ENCODE measurements at regions not wholly inside any gene's neighbourhood (a gene's known extent, or its start where the extent isn't known, plus 50 kb on each side); places are given as distances from the start of the nearest gene placed in this dataset.
A peak's percentile ranks its signal among the peaks of the same experiment; 100 is the strongest.

DNA sequence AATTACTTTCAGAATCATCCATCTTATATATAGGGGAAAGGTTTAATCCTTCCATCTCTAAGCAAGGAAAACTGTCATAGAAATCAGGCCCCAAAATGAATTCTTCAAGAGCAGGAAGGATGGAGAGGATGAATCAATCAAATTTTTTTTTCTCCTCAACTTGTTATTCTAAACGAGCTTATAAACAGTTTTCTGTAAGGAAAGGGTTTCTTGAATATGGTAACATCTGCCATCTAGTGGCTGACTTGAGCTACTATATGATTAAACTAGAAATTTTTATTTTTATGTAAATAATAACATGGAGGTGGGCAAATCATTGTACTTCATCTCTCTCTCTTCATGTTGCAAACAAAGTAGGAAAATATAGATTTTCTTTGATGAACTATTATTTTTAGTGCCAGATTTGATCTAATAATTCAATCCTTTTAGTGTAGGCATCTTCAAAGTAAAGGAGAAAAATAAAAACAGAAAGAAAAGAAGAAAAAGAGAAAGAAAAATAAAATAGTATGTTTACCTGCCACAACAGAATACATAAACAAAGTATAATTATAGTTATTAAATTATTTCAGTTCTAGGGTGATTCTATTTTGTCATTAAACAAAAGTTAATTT is 146.6 kb downstream of the SERPINI1 start:
- H3K27ac Mint-ChIP-seq (ENCODE audit: unreplicated experiment): no peak overlapping the region
- no peaks in the 10 kb centered on the region for H3K36me3 Mint-ChIP-seq (ENCODE audit: unreplicated experiment)
- TF ChIP-seq, protein P1, sequence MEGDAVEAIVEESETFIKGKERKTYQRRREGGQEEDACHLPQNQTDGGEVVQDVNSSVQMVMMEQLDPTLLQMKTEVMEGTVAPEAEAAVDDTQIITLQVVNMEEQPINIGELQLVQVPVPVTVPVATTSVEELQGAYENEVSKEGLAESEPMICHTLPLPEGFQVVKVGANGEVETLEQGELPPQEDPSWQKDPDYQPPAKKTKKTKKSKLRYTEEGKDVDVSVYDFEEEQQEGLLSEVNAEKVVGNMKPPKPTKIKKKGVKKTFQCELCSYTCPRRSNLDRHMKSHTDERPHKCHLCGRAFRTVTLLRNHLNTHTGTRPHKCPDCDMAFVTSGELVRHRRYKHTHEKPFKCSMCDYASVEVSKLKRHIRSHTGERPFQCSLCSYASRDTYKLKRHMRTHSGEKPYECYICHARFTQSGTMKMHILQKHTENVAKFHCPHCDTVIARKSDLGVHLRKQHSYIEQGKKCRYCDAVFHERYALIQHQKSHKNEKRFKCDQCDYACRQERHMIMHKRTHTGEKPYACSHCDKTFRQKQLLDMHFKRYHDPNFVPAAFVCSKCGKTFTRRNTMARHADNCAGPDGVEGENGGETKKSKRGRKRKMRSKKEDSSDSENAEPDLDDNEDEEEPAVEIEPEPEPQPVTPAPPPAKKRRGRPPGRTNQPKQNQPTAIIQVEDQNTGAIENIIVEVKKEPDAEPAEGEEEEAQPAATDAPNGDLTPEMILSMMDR (IDR thresholded peaks at IDR 0.05): peak; percentile 72
- H3K9me3 Mint-ChIP-seq (ENCODE audit: unreplicated experiment): no peaks in the 10 kb centered on the region
- peaks cover 5% of the 10 kb centered on the region for H3K4me1 Mint-ChIP-seq (ENCODE audit: unreplicated experiment)
- H3K4me3 Mint-ChIP-seq (ENCODE audit: unreplicated experiment): no peak overlapping the region
- peaks cover 55% of the 10 kb centered on the region for H3K27me3 Mint-ChIP-seq (ENCODE audit: unreplicated experiment)
- DNase-seq (ENCODE audit: extremely low spot score, unreplicated experiment): no peak

DNA sequence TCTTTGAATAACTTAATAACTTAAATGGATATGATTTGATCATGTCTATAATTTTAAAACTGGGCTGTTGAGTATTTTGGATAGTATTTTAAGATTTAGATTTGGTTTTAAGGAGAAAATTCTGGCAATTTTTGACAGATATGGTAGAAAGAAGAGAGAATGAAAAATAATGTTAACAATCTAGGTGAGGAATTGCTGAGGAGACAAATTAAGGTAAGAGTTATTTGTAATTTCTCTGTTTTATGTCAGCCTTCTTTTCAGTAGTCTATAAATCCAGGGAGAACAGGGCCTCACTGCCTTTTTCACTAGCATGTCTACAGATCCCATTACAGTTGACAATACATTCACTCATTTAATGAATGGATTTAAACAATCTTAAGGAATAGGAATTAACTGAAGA is 144.7 kb downstream of the SERPINI1 start:
- TF ChIP-seq, protein P1 (IDR thresholded peaks at IDR 0.05): no peak
- H3K27ac Mint-ChIP-seq (ENCODE audit: unreplicated experiment): no peak overlapping the region
- no peaks in the 10 kb centered on the region for H3K4me1 Mint-ChIP-seq (ENCODE audit: unreplicated experiment)
- no peaks in the 10 kb centered on the region for H3K9me3 Mint-ChIP-seq (ENCODE audit: unreplicated experiment)
- H3K27me3 Mint-ChIP-seq (ENCODE audit: unreplicated experiment): peaks cover 57% of the 10 kb centered on the region
- no peak overlapping the region for H3K4me3 Mint-ChIP-seq (ENCODE audit: unreplicated experiment)
- no peaks in the 10 kb centered on the region for H3K36me3 Mint-ChIP-seq (ENCODE audit: unreplicated experiment)
- no peak for DNase-seq (ENCODE audit: extremely low spot score, unreplicated experiment)

GRCh38 chr3:167876620-167877281 is 141.2 kb downstream of the SERPINI1 start:
- no peaks in the 10 kb centered on the region for H3K9me3 Mint-ChIP-seq (ENCODE audit: unreplicated experiment)
- H3K4me1 Mint-ChIP-seq (ENCODE audit: unreplicated experiment): no peaks in the 10 kb centered on the region
- no peak for DNase-seq (ENCODE audit: extremely low spot score, unreplicated experiment)
- H3K27ac Mint-ChIP-seq (ENCODE audit: unreplicated experiment): no peak overlapping the region
- TF ChIP-seq, protein P1 (IDR thresholded peaks at IDR 0.05): no peak
- H3K4me3 Mint-ChIP-seq (ENCODE audit: unreplicated experiment): no peak overlapping the region
- H3K36me3 Mint-ChIP-seq (ENCODE audit: unreplicated experiment): no peaks in the 10 kb centered on the region
- peaks cover 38% of the 10 kb centered on the region for H3K27me3 Mint-ChIP-seq (ENCODE audit: unreplicated experiment)

Measured in osteocyte (in vitro differentiated cells).